Activated T-cell treated with anti-CD3 and anti-CD28 coated beads, Interleukin-2, amount 50 U/mL, for 24 hours (primary cell): ENCODE measurements at regions not wholly inside any gene's neighbourhood (a gene's known extent, or its start where the extent isn't known, plus 50 kb on each side); places are given as distances from the start of the nearest gene placed in this dataset.
"Not testable (repeated sequence)": the region's sequence is repeated elsewhere in the genome, so short reads cannot be mapped to it uniquely, and the experiment has no call there.

Experiments used
- DNase-seq: peaks from one replicate; pipeline ENCODE4 v3.0.0-alpha.2; 2020
- H3K27ac Mint-ChIP-seq: 2 replicates; pipeline ENCODE4 v1.8.0; 2020; ENCODE audit warnings: mild to moderate bottlenecking, mixed read lengths
- H3K27me3 Mint-ChIP-seq: 2 replicates; pipeline ENCODE4 v1.8.0; 2020; ENCODE audit warnings: mixed read lengths
- H3K36me3 Mint-ChIP-seq: 2 replicates; pipeline ENCODE4 v1.8.0; 2020; ENCODE audit warnings: low read depth, mixed read lengths
- H3K4me1 Mint-ChIP-seq: 2 replicates; pipeline ENCODE4 v1.8.0; 2020; ENCODE audit warnings: low read depth, mixed read lengths
- H3K4me3 Mint-ChIP-seq: 2 replicates; pipeline ENCODE4 v1.8.0; 2020; ENCODE audit warnings: mild to moderate bottlenecking, moderate library complexity, mixed read lengths
- H3K9me3 Mint-ChIP-seq: 2 replicates; pipeline ENCODE4 v1.8.0; 2020; ENCODE audit warnings: mixed read lengths

DNA sequence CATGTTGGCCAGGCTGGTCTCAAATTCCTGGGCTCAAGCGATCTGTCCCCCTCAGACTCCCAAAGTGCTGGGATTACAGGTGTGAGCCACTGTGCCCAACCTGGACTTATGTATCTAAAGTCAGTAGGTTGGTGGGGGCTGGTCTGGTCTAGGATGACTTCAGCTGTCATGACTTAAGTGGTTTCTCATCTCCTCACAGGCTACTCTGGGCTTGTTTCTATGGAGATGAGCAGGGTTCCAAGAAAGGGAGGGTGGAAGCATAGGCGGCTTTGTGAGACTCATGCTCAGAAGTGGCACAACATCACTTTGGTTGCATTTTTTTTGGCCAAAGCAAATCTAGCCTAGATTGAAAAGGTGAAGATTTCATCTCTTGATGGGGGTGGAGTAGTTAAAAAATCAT lies 115.9 kb upstream of the IVNS1ABP start:
- no peak for DNase-seq
- H3K4me3 Mint-ChIP-seq: no peak overlapping the region
- H3K27me3 Mint-ChIP-seq: no peaks in the 10 kb centered on the region
- H3K36me3 Mint-ChIP-seq: no peaks in the 10 kb centered on the region
- peaks cover 6% of the 10 kb centered on the region for H3K9me3 Mint-ChIP-seq
- no peak overlapping the region for H3K27ac Mint-ChIP-seq
- H3K4me1 Mint-ChIP-seq: peaks cover 3% of the 10 kb centered on the region

DNA sequence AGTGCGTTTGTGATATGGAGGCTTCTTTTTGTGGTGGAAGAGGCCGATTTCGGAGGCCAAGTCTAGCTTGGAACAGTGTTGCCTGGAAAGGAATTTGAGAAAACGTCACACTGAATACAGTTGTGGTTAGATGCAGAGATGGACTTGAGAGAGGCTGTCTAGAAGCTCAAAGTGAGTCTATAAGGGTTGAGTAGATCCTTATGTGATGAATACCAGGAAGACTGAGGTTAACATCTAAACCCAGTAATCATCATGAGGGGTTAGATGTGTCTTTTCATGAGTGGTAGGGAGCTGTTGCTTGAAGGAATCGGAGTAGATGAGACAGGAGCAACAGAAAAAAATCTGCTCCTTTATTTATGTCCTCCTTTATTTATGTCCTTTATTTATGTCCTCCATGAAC lies 114.6 kb upstream of the IVNS1ABP start:
- Mint-ChIP-seq H3K27me3 (no peaks in the 10 kb centered on the region), H3K4me1 (peaks cover 3% of the 10 kb centered on the region), H3K9me3 (peaks cover 6% of the 10 kb centered on the region), H3K36me3 (no peaks in the 10 kb centered on the region), H3K4me3 (no peak overlapping the region), H3K27ac (no peak overlapping the region)
- no peak for DNase-seq

DNA sequence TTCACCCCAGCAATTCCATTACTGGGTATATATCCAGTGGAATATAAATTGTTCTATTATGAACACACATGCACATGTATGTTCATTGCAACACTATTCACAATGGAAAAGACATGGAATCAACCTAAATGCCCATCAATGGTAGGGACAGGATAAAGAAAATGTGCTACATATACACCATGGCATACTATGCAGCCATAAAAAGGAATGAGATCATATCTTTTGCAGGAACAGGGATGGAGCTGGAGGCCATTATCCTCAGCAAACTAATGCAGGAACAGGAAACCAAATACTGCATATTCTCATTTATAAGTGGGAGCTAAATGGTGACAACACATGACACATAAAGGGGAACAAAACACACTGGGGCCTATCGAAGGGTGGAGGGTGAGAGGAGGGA lies 112.6 kb upstream of the IVNS1ABP start:
- not testable (repeated sequence) for DNase-seq, H3K4me1 Mint-ChIP-seq, H3K27me3 Mint-ChIP-seq, H3K4me3 Mint-ChIP-seq, H3K27ac Mint-ChIP-seq, H3K9me3 Mint-ChIP-seq, H3K36me3 Mint-ChIP-seq

GRCh38 chr1:185427776-185428175 lies 110.7 kb upstream of the IVNS1ABP start:
- Mint-ChIP-seq H3K4me1 (peaks cover 3% of the 10 kb centered on the region), H3K27ac (no peak overlapping the region), H3K27me3 (no peaks in the 10 kb centered on the region), H3K4me3 (no peak overlapping the region), H3K9me3 (peaks cover 6% of the 10 kb centered on the region), H3K36me3 (no peaks in the 10 kb centered on the region)
- DNase-seq: no peak

DNA sequence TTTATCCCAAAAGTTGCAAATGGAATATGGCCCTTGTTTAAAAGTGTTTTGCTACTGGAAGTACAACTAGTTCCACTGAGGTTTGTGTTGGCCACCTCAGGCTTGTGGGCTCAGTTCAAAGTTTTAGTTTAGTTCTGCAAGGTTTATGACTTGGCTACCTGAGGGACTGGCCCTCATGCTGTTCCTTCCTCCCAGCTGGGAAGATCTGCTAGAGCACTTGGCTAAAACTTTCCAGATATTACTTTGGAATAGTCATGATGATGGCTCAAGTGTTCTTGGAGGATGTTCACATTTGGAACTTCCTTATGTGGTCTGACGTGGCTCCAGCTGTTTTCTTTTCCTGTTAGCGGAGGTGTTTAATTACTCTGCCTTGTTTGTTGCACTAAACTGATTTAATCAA lies 110.2 kb upstream of the IVNS1ABP start:
- Mint-ChIP-seq H3K9me3 (peaks cover 6% of the 10 kb centered on the region), H3K27ac (no peak overlapping the region), H3K4me3 (no peak overlapping the region), H3K4me1 (peaks cover 3% of the 10 kb centered on the region), H3K36me3 (no peaks in the 10 kb centered on the region), H3K27me3 (no peaks in the 10 kb centered on the region)
- no peak for DNase-seq

DNA sequence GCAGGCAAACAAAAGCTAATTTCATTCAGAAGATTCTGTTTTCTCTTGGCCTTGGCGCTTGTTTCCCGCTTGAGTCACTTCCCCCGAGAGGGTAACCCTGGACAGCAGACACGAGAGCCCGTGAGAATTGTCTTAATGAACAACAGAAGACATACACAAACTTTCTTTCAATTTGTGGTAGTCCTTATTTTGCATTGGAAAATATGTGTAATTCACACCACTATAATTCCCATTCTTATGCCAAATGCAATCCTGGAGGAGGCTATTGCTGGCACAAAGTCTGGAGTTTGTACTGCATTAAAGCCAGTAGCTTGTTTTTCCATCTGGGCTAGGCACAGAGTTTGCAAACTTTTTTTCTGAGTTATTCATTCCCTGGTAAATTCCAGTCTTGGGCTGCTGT lies 109.8 kb upstream of the IVNS1ABP start:
- Mint-ChIP-seq H3K36me3 (no peaks in the 10 kb centered on the region), H3K27ac (no peak overlapping the region), H3K9me3 (peaks cover 6% of the 10 kb centered on the region), H3K4me3 (no peak overlapping the region), H3K4me1 (peaks cover 5% of the 10 kb centered on the region), H3K27me3 (no peaks in the 10 kb centered on the region)
- DNase-seq: no peak

DNA sequence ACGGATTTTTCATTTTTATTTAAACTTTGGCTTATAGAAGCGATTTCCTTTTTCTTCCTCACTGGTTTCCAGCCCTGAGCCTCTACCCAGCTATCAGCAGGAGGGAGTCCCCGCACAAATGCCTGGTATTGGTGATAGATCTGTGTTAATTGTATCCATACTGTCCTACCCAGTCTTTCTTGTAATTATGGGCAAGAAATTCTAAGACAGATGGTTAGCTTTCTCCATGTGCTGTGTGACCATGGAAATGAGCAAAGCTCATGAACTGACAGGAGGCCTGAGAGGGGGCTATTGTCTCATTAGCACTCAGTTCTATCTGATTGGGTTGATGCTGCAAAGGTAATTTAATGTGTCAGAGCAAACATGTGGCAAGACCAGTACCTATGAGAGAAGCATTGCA lies 108.1 kb upstream of the IVNS1ABP start:
- no peak for DNase-seq
- no peaks in the 10 kb centered on the region for H3K27me3 Mint-ChIP-seq
- no peaks in the 10 kb centered on the region for H3K36me3 Mint-ChIP-seq
- H3K9me3 Mint-ChIP-seq: peaks cover 6% of the 10 kb centered on the region
- peaks cover 21% of the 10 kb centered on the region for H3K4me1 Mint-ChIP-seq
- H3K4me3 Mint-ChIP-seq: no peak overlapping the region
- H3K27ac Mint-ChIP-seq: no peak overlapping the region

DNA sequence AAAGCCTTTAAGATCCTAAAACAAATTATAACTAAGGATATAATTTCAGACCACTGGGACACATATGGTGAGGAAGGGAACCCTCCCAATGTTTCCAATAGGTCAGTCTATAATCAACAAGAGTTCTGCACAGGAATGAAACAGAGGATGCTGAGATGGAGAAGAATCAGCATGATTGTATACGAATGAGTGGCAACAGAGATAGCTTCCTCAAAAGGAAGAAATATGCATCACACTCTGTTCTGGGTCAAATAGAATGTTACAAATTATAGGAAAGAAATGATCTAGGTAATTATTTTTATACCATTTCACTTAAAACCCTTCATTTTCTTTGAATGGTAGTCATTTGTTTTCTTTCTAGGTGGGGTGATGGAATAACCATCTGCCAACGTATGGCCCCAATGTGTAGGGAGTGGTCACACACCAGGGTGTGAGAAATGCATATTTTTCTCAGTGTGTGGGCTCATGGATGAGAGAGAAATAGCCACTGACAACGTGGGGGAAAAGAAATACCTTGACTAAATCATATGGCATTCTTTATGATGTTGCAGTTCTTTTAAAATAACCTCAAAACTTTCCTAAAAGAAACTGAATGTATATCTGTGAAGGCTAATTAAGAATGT lies 104.6 kb upstream of the IVNS1ABP start:
- no peaks in the 10 kb centered on the region for H3K27me3 Mint-ChIP-seq
- H3K4me3 Mint-ChIP-seq: no peak overlapping the region
- no peak overlapping the region for H3K27ac Mint-ChIP-seq
- peaks cover 24% of the 10 kb centered on the region for H3K4me1 Mint-ChIP-seq
- no peaks in the 10 kb centered on the region for H3K36me3 Mint-ChIP-seq
- DNase-seq: no peak
- no peaks in the 10 kb centered on the region for H3K9me3 Mint-ChIP-seq

- no peaks in the 10 kb centered on the region for H3K36me3 Mint-ChIP-seq
- peak overlapping the region; percentile 73 for H3K27ac Mint-ChIP-seq
- H3K9me3 Mint-ChIP-seq: no peaks in the 10 kb centered on the region
- no peak for DNase-seq
- peak overlapping the region; percentile 9 for H3K4me3 Mint-ChIP-seq
- H3K27me3 Mint-ChIP-seq: no peaks in the 10 kb centered on the region
- peaks cover 24% of the 10 kb centered on the region for H3K4me1 Mint-ChIP-seq
Measured at GRCh38 chr1:185420588-185421081, 103.6 kb upstream of the IVNS1ABP start.

DNA sequence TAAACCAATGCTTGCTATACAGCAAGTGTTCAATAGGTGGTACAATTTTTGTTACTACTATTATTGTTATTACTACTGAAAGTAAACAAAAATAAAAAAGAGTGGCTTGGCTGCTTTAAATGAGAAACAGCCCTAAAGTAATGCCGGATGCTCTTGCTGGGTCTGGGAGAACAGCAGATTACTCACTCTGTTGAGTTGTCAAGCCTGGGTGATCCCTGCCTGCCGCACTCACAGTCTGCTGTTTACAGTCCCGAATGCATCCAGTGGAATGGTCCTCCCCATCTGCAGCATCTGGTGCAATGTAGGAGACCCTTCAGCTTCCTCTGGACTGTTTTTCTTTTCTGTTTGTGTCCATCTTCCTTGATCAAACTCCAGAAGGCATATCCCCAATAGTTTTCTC lies 102.7 kb upstream of the IVNS1ABP start:
- Mint-ChIP-seq H3K36me3 (no peaks in the 10 kb centered on the region), H3K27ac (no peak overlapping the region), H3K4me3 (no peak overlapping the region), H3K9me3 (no peaks in the 10 kb centered on the region), H3K4me1 (peaks cover 24% of the 10 kb centered on the region), H3K27me3 (no peaks in the 10 kb centered on the region)
- no peak for DNase-seq

DNA sequence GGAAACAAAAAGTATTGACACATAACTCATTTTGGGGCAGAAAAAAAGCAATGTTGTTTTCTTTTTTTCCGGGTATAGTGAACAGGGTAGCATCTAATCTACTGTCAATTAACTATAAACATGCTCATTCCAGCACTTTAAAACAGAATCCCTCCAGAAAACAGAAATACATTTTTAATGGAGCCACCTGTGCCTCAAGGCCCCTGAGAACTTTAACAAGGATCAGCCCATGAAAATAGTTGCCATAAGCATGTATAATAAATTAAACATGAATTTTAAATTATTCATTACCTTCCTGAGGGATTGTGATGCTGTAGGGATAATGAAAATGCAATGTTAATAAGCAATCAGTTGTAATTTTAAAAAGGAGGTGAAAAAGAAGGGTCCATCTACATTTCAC lies 101.4 kb upstream of the IVNS1ABP start:
- Mint-ChIP-seq H3K36me3 (no peaks in the 10 kb centered on the region), H3K4me1 (peaks cover 22% of the 10 kb centered on the region), H3K27me3 (no peaks in the 10 kb centered on the region), H3K27ac (no peak overlapping the region), H3K9me3 (no peaks in the 10 kb centered on the region), H3K4me3 (no peak overlapping the region)
- DNase-seq: no peak

DNA sequence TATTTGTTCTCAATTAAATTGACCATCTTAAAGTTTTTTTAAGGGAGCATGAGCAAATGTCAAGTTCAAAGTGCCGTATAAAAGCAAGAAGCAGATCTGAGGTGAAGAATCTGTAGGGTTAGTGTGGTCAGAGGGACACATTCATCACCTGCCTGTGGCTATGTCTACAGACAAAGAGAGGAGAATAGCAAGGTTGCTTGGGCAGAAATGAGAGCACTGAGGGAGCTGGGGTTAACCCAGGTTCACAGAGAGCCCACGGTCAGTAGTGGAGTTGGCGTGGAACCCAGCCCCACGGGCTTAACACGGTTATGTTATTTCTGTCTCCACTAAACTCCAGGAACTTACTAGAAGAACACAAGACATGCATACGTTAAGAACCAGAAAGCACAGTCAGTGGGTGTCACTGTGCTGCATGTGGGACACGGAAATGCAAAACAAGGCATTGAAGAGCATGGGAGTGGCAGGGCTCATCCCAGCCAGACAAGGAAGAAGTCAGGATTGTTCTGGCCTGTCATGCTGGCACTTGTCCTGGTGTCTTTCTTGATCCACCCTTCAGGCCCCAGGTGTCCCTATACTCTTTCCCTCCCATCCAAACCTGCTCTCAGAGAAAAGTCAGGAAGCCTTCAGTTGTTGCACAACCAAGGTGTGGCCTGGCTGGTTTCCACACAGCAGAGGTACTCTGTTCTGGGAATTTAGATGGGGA lies 95.5 kb upstream of the IVNS1ABP start:
- no peak overlapping the region for H3K4me3 Mint-ChIP-seq
- H3K27me3 Mint-ChIP-seq: no peaks in the 10 kb centered on the region
- H3K4me1 Mint-ChIP-seq: peaks cover 4% of the 10 kb centered on the region
- H3K9me3 Mint-ChIP-seq: peaks cover 6% of the 10 kb centered on the region
- DNase-seq: no peak
- H3K27ac Mint-ChIP-seq: no peak overlapping the region
- no peaks in the 10 kb centered on the region for H3K36me3 Mint-ChIP-seq

DNA sequence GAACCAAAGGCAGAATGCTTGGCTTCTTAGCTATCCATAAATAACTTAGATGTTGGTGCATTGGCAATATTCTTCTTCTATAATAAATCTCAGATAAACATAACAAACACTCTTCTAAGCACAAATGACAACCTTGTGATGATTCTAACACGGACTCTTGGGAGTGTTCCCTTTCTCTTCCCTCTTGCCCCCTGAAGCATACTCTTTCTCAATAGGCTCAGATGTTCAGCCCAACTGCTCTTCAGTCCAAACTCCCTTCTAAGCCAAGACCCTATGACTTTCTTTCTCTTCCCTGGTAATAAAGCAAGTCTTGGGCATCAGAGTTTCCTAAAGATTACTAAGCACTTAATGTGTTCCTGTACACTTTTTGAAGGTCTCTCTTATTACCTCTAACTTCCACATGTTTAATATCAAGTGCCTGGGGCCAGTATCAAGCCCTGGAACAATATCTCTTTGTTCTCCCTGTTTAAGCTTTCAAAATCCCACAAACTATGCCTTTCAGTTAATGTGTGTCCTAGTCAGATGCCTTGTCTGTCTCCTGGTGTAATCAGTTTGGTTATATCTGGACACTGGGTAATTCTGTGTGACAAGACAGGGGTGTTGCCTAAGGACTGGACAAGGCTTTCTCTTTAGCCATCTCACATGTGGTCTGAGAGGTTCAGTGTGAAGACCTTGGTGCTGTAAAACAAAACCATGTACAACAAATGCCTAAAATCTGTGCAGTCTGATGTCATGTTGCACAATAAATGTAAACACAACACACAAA lies 92.9 kb upstream of the IVNS1ABP start:
- no peaks in the 10 kb centered on the region for H3K36me3 Mint-ChIP-seq
- peaks cover 9% of the 10 kb centered on the region for H3K9me3 Mint-ChIP-seq
- H3K27ac Mint-ChIP-seq: no peak overlapping the region
- H3K4me1 Mint-ChIP-seq: peaks cover 4% of the 10 kb centered on the region
- H3K4me3 Mint-ChIP-seq: no peak overlapping the region
- no peaks in the 10 kb centered on the region for H3K27me3 Mint-ChIP-seq
- DNase-seq: no peak

DNA sequence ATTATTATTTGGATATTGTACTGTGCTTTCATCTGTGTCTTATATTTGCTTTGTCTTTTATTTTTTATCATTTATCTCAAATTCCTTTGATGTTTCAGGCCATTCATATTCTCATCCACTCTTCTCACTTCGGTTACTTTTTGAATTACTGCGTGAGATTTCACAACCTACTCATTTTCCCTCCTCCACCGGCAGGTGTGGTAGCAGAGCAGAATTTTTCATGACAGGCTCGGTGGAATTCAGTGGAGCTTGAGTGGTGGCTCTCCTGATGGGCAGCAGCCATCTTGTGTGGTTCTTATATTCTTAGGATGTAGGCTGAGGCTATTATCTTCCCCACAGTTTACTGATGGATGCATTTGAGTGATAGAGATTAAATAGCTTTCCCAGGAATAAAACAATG lies 92.3 kb upstream of the IVNS1ABP start:
- Mint-ChIP-seq H3K27me3 (no peaks in the 10 kb centered on the region), H3K36me3 (no peaks in the 10 kb centered on the region), H3K27ac (no peak overlapping the region), H3K4me1 (peaks cover 4% of the 10 kb centered on the region), H3K9me3 (peaks cover 9% of the 10 kb centered on the region), H3K4me3 (no peak overlapping the region)
- DNase-seq: no peak

DNA sequence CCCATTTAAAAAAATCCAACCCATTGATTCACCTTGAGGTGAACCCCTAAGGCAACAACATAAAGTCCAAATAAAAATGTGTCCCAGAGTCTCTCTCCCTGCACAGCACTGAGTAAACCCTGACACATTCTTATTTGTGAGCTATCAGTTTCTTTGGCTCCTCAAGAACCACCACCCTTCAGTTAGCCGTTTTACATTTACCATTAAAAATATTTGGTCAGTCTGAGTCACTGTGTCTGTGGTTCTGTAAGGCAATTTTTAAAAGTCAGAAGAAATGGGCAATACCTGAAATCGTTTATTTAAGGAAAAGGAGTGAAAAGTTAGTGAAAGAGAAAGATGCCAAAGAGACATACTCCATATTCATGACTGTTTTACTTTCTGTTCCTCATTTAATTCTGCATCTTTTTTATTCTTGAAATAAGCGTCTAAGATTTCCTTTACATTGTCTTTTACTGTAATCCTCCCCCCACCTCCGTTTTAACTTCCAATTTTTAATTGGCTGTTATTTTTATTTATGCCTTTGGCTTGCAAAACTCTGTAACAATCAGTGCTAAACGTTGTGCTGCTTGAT lies 91.7 kb upstream of the IVNS1ABP start:
- Mint-ChIP-seq H3K36me3 (no peaks in the 10 kb centered on the region), H3K4me3 (no peak overlapping the region), H3K4me1 (peaks cover 4% of the 10 kb centered on the region), H3K9me3 (peaks cover 9% of the 10 kb centered on the region), H3K27me3 (no peaks in the 10 kb centered on the region), H3K27ac (no peak overlapping the region)
- no peak for DNase-seq
